ENCODE measurements at regions not wholly inside any gene's neighbourhood (a gene's known extent, or its start where the extent isn't known, plus 50 kb on each side); places are given as distances from the start of the nearest gene placed in this dataset.
"Not testable (repeated sequence)": the region's sequence is repeated elsewhere in the genome, so short reads cannot be mapped to it uniquely, and the experiment has no call there.

- DNase-seq (ENCODE audit: low spot score in 2 of 2) = no peak
- H3K4me1 ChIP-seq = no peaks in the 10 kb centered on the region
- H3K36me3 ChIP-seq (replicated peaks) = no peaks in the 10 kb centered on the region
- in situ Hi-C loops (cut with MboI; ENCODE audit: low sequenced_read_pairs) = no loop called here
- no peaks in the 10 kb centered on the region for H3K9me3 ChIP-seq
- H3K27me3 ChIP-seq (ENCODE audit: low read depth) = no peaks in the 10 kb centered on the region
- no peak overlapping the region for H3K4me3 ChIP-seq
Measured at GRCh38 chr10:10038348-10038747, 979.3 kb upstream of the CELF2 start.

- in situ Hi-C loops (cut with MboI; ENCODE audit: low sequenced_read_pairs) = no loop called here
- Histone ChIP-seq H3K4me3 (no peak overlapping the region), H3K36me3 (replicated peaks) (no peaks in the 10 kb centered on the region), H3K4me1 (no peaks in the 10 kb centered on the region), H3K27me3 (ENCODE audit: low read depth) (no peaks in the 10 kb centered on the region), H3K9me3 (no peaks in the 10 kb centered on the region)
- no peak for DNase-seq (ENCODE audit: low spot score in 2 of 2)
Measured at GRCh38 chr10:10039595-10039994, 978.1 kb upstream of the CELF2 start.

GRCh38 chr10:10043083-10043482, 974.6 kb upstream of the CELF2 start:
- Histone ChIP-seq H3K27me3 (ENCODE audit: low read depth) (no peaks in the 10 kb centered on the region), H3K36me3 (replicated peaks) (no peaks in the 10 kb centered on the region), H3K4me3 (no peak overlapping the region), H3K4me1 (no peaks in the 10 kb centered on the region), H3K9me3 (no peaks in the 10 kb centered on the region)
- in situ Hi-C loops (cut with MboI; ENCODE audit: low sequenced_read_pairs) = no loop called here
- no peak for DNase-seq (ENCODE audit: low spot score in 2 of 2)

- no peak overlapping the region for H3K4me3 ChIP-seq
- no peaks in the 10 kb centered on the region for H3K36me3 ChIP-seq (replicated peaks)
- no peaks in the 10 kb centered on the region for H3K9me3 ChIP-seq
- in situ Hi-C loops (cut with MboI; ENCODE audit: low sequenced_read_pairs) = no loop called here
- no peaks in the 10 kb centered on the region for H3K4me1 ChIP-seq
- H3K27me3 ChIP-seq (ENCODE audit: low read depth) = no peaks in the 10 kb centered on the region
- no peak for DNase-seq (ENCODE audit: low spot score in 2 of 2)
Measured at GRCh38 chr10:10044922-10045764, 972.5 kb upstream of the CELF2 start.

- Histone ChIP-seq H3K4me3 (no peak overlapping the region), H3K36me3 (replicated peaks) (no peaks in the 10 kb centered on the region), H3K4me1 (no peaks in the 10 kb centered on the region), H3K9me3 (no peaks in the 10 kb centered on the region), H3K27me3 (ENCODE audit: low read depth) (no peaks in the 10 kb centered on the region)
- no peak for DNase-seq (ENCODE audit: low spot score in 2 of 2)
- in situ Hi-C loops (cut with MboI; ENCODE audit: low sequenced_read_pairs) = no loop called here
Measured at GRCh38 chr10:10045765-10046028, 972.0 kb upstream of the CELF2 start.

- Histone ChIP-seq H3K27me3 (ENCODE audit: low read depth) (no peaks in the 10 kb centered on the region), H3K4me3 (no peak overlapping the region), H3K4me1 (no peaks in the 10 kb centered on the region), H3K9me3 (no peaks in the 10 kb centered on the region), H3K36me3 (replicated peaks) (no peaks in the 10 kb centered on the region)
- no peak for DNase-seq (ENCODE audit: low spot score in 2 of 2)
- in situ Hi-C loops (cut with MboI; ENCODE audit: low sequenced_read_pairs) = no loop called here
Measured at GRCh38 chr10:10047426-10047825, 970.2 kb upstream of the CELF2 start.

GRCh38 chr10:10053051-10053450, 964.6 kb upstream of the CELF2 start:
- Histone ChIP-seq H3K4me3 (no peak overlapping the region), H3K27me3 (ENCODE audit: low read depth) (no peaks in the 10 kb centered on the region), H3K4me1 (no peaks in the 10 kb centered on the region), H3K36me3 (replicated peaks) (no peaks in the 10 kb centered on the region), H3K9me3 (no peaks in the 10 kb centered on the region)
- no peak for DNase-seq (ENCODE audit: low spot score in 2 of 2)
- in situ Hi-C loops (cut with MboI; ENCODE audit: low sequenced_read_pairs) = no loop called here

GRCh38 chr10:10054466-10054865, 963.2 kb upstream of the CELF2 start:
- Histone ChIP-seq H3K4me3 (no peak overlapping the region), H3K4me1 (no peaks in the 10 kb centered on the region), H3K36me3 (replicated peaks) (no peaks in the 10 kb centered on the region), H3K27me3 (ENCODE audit: low read depth) (no peaks in the 10 kb centered on the region), H3K9me3 (no peaks in the 10 kb centered on the region)
- no peak for DNase-seq (ENCODE audit: low spot score in 2 of 2)
- in situ Hi-C loops (cut with MboI; ENCODE audit: low sequenced_read_pairs) = no loop called here

GRCh38 chr10:10055656-10056442, 961.8 kb upstream of the CELF2 start:
- Histone ChIP-seq H3K9me3 (no peaks in the 10 kb centered on the region), H3K4me1 (no peaks in the 10 kb centered on the region), H3K4me3 (no peak overlapping the region), H3K36me3 (replicated peaks) (no peaks in the 10 kb centered on the region), H3K27me3 (ENCODE audit: low read depth) (no peaks in the 10 kb centered on the region)
- no peak for DNase-seq (ENCODE audit: low spot score in 2 of 2)
- in situ Hi-C loops (cut with MboI; ENCODE audit: low sequenced_read_pairs) = no loop called here

- H3K9me3 ChIP-seq = no peaks in the 10 kb centered on the region
- no peaks in the 10 kb centered on the region for H3K27me3 ChIP-seq (ENCODE audit: low read depth)
- no peaks in the 10 kb centered on the region for H3K36me3 ChIP-seq (replicated peaks)
- H3K4me1 ChIP-seq = no peaks in the 10 kb centered on the region
- DNase-seq (ENCODE audit: low spot score in 2 of 2) = no peak
- H3K4me3 ChIP-seq = no peak overlapping the region
- in situ Hi-C loops (cut with MboI; ENCODE audit: low sequenced_read_pairs) = no loop called here
Measured at GRCh38 chr10:10056961-10057360, 960.7 kb upstream of the CELF2 start.

- in situ Hi-C loops (cut with MboI; ENCODE audit: low sequenced_read_pairs) = no loop called here
- Histone ChIP-seq H3K9me3 (no peaks in the 10 kb centered on the region), H3K27me3 (ENCODE audit: low read depth) (no peaks in the 10 kb centered on the region), H3K4me3 (no peak overlapping the region), H3K4me1 (no peaks in the 10 kb centered on the region), H3K36me3 (replicated peaks) (no peaks in the 10 kb centered on the region)
- no peak for DNase-seq (ENCODE audit: low spot score in 2 of 2)
Measured at GRCh38 chr10:10067644-10068043, 950.0 kb upstream of the CELF2 start.

- H3K4me3 ChIP-seq; in situ Hi-C loops (cut with MboI; ENCODE audit: low sequenced_read_pairs): not testable (repeated sequence)
Measured at GRCh38 chr10:10074847-10075246, 942.8 kb upstream of the CELF2 start.

GRCh38 chr10:10078446-10078845, 939.2 kb upstream of the CELF2 start:
- H3K27me3 ChIP-seq (ENCODE audit: low read depth) = no peaks in the 10 kb centered on the region
- no peaks in the 10 kb centered on the region for H3K36me3 ChIP-seq (replicated peaks)
- H3K9me3 ChIP-seq = no peaks in the 10 kb centered on the region
- H3K4me3 ChIP-seq = no peak overlapping the region
- no peak for DNase-seq (ENCODE audit: low spot score in 2 of 2)
- H3K4me1 ChIP-seq = no peaks in the 10 kb centered on the region
- in situ Hi-C loops (cut with MboI; ENCODE audit: low sequenced_read_pairs) = no loop called here

More at GRCh38 chr10:10074847-10075246, 942.8 kb upstream of the CELF2 start:
- H3K4me1 ChIP-seq; H3K36me3 ChIP-seq (replicated peaks); H3K27me3 ChIP-seq (ENCODE audit: low read depth); DNase-seq (ENCODE audit: low spot score in 2 of 2); H3K9me3 ChIP-seq: not testable (repeated sequence)

GRCh38 chr10:10092581-10092980, 925.1 kb upstream of the CELF2 start:
- H3K27me3 ChIP-seq (ENCODE audit: low read depth) = no peaks in the 10 kb centered on the region
- in situ Hi-C loops (cut with MboI; ENCODE audit: low sequenced_read_pairs) = no loop called here
- no peaks in the 10 kb centered on the region for H3K9me3 ChIP-seq
- no peak for DNase-seq (ENCODE audit: low spot score in 2 of 2)
- H3K4me3 ChIP-seq = no peak overlapping the region
- H3K36me3 ChIP-seq (replicated peaks) = no peaks in the 10 kb centered on the region
- H3K4me1 ChIP-seq = no peaks in the 10 kb centered on the region

All from HAP-1 (cell line).